ENCODE measurements at regions not wholly inside any gene's neighbourhood (a gene's known extent, or its start where the extent isn't known, plus 50 kb on each side); places are given as distances from the start of the nearest gene placed in this dataset.

- TF ChIP-seq POLR2A (IDR thresholded peaks at IDR 0.05; ENCODE audit: low read depth, low read length) (no peak), CTCF (IDR thresholded peaks at IDR 0.05; ENCODE audit: extremely low read depth in 1 of 2, insufficient read depth in 1 of 2, low read depth in 1 of 2, low read length in 2 of 2) (no peak), MAX (IDR thresholded peaks at IDR 0.05; ENCODE audit: insufficient read depth, insufficient read length) (no peak), POLR2AphosphoS5 (IDR thresholded peaks at IDR 0.05; ENCODE audit: insufficient read depth, low read depth, low read length) (no peak), EZH2 (IDR thresholded peaks at IDR 0.05; ENCODE audit: borderline replicate concordance, low read depth, low read length, severe bottlenecking) (no peak), JUN (IDR thresholded peaks at IDR 0.05; ENCODE audit: borderline replicate concordance, insufficient read depth, insufficient read length, low read depth) (no peak), FOS (IDR thresholded peaks at IDR 0.05; ENCODE audit: borderline replicate concordance, insufficient read depth, low read length) (no peak), GATA2 (IDR thresholded peaks at IDR 0.05; ENCODE audit: insufficient read depth, insufficient read length, low read depth, low read length) (no peak), MYC (IDR thresholded peaks at IDR 0.05; ENCODE audit: low read depth, low read length) (no peak)
These were observed 107.9 kb upstream of the PLEKHA5 start for GRCh38 chr12:19021646-19022045.
